Mesothelial cell of epicardium (in vitro differentiated cells): ENCODE measurements at regions not wholly inside any gene's neighbourhood (a gene's known extent, or its start where the extent isn't known, plus 50 kb on each side); places are given as distances from the start of the nearest gene placed in this dataset.

ENCODE experiments used
- DNase-seq, 2 experiments: peaks; one replicate each; pipeline ENCODE4 v3.0.0; 2021; ENCODE audit warnings: low spot score in 2 of 2; ENCODE audit not compliant: unreplicated experiment in 2 of 2
- H3K27ac Mint-ChIP-seq: 2 replicates; pipeline ENCODE4 v1.8.0; 2021; ENCODE audit warnings: mixed read lengths
- H3K27me3 Mint-ChIP-seq: 2 replicates; pipeline ENCODE4 v1.8.0; 2021; ENCODE audit warnings: low read depth, mixed read lengths
- H3K36me3 Mint-ChIP-seq: 2 replicates; pipeline ENCODE4 v1.8.0; 2021; ENCODE audit warnings: mixed read lengths
- H3K4me1 Mint-ChIP-seq: 2 replicates; pipeline ENCODE4 v1.8.0; 2021; ENCODE audit warnings: mixed read lengths
- H3K4me3 Mint-ChIP-seq: 2 replicates; pipeline ENCODE4 v1.8.0; 2021; ENCODE audit warnings: mild to moderate bottlenecking, moderate library complexity, mixed read lengths
- H3K9me3 Mint-ChIP-seq: 2 replicates; pipeline ENCODE4 v1.8.0; 2021; ENCODE audit warnings: mixed read lengths
- CTCF ChIP-seq: fragments of 200-600 bp; sonication (generic); IDR thresholded peaks from one replicate; pipeline ENCODE4 v1.5.0; 2021; ENCODE audit warnings: antibody characterized with exemption; ENCODE audit not compliant: unreplicated experiment

- Mint-ChIP-seq H3K4me1 (peaks cover 4% of the 10 kb centered on the region), H3K27ac (no peak overlapping the region), H3K4me3 (no peak overlapping the region), H3K36me3 (no peaks in the 10 kb centered on the region), H3K27me3 (no peaks in the 10 kb centered on the region), H3K9me3 (peaks cover 9% of the 10 kb centered on the region)
- no peak for DNase-seq
- TF ChIP-seq CTCF = no peak
Measured at GRCh38 chr4:138609943-138610350, 367.8 kb upstream of the SLC7A11 start.

- H3K27ac Mint-ChIP-seq = no peak overlapping the region
- no peak for DNase-seq
- no peaks in the 10 kb centered on the region for H3K4me1 Mint-ChIP-seq
- no peak overlapping the region for H3K4me3 Mint-ChIP-seq
- peaks cover 33% of the 10 kb centered on the region for H3K9me3 Mint-ChIP-seq
- no peaks in the 10 kb centered on the region for H3K27me3 Mint-ChIP-seq
- no peak for TF ChIP-seq CTCF
- H3K36me3 Mint-ChIP-seq = peaks cover 8% of the 10 kb centered on the region
Measured at GRCh38 chr4:138604556-138604955, 362.4 kb upstream of the SLC7A11 start.

- no peak for TF ChIP-seq CTCF
- Mint-ChIP-seq H3K4me1 (no peaks in the 10 kb centered on the region), H3K36me3 (peaks cover 8% of the 10 kb centered on the region), H3K4me3 (no peak overlapping the region), H3K9me3 (peaks cover 33% of the 10 kb centered on the region), H3K27ac (no peak overlapping the region), H3K27me3 (no peaks in the 10 kb centered on the region)
- DNase-seq = no peak
Measured at GRCh38 chr4:138602664-138603063, 360.5 kb upstream of the SLC7A11 start.

DNA sequence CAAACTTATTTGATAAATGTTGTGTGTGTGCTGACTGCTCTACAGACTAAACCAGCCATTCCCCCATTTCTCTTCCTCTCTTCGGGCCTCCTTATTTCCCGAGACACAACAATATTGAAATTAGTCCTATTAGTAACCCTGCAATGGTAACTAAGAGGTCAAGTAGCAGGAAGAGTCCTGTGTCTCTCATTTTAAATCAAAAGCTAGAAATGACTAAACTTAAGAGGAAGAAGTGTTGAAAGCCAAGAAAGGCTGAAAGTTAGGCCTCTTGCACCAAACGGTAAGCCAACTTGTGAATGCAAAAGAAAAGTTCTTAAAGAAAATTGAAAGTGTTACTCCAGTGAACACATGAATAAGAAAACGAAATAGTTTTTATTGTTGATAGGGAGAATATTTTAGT is 357.8 kb upstream of the SLC7A11 start:
- Mint-ChIP-seq H3K9me3 (peaks cover 24% of the 10 kb centered on the region), H3K36me3 (peaks cover 8% of the 10 kb centered on the region), H3K4me1 (no peaks in the 10 kb centered on the region), H3K27me3 (no peaks in the 10 kb centered on the region), H3K4me3 (no peak overlapping the region), H3K27ac (no peak overlapping the region)
- no peak for TF ChIP-seq CTCF
- no peak for DNase-seq

- DNase-seq = no peak
- peaks cover 8% of the 10 kb centered on the region for H3K36me3 Mint-ChIP-seq
- TF ChIP-seq CTCF = no peak
- H3K4me3 Mint-ChIP-seq = no peak overlapping the region
- H3K27me3 Mint-ChIP-seq = no peaks in the 10 kb centered on the region
- peaks cover 14% of the 10 kb centered on the region for H3K9me3 Mint-ChIP-seq
- H3K27ac Mint-ChIP-seq = no peak overlapping the region
- H3K4me1 Mint-ChIP-seq = no peaks in the 10 kb centered on the region
Measured at GRCh38 chr4:138598226-138598625, 356.1 kb upstream of the SLC7A11 start.

GRCh38 chr4:138596896-138597295 is 354.7 kb upstream of the SLC7A11 start:
- Mint-ChIP-seq H3K27ac (no peak overlapping the region), H3K27me3 (no peaks in the 10 kb centered on the region), H3K4me3 (no peak overlapping the region), H3K9me3 (peaks cover 12% of the 10 kb centered on the region), H3K36me3 (peaks cover 8% of the 10 kb centered on the region), H3K4me1 (peaks cover 2% of the 10 kb centered on the region)
- TF ChIP-seq CTCF = no peak
- DNase-seq = no peak
